OCI-LY7 (cell line): ENCODE measurements at regions not wholly inside any gene's neighbourhood (a gene's known extent, or its start where the extent isn't known, plus 50 kb on each side); places are given as distances from the start of the nearest gene placed in this dataset.

Experiments
- BruUV-seq: library from RNA; stranded (reverse); fragments of 400-500 nt; replicated peaks from 2 replicates; lab custom pipeline; 2021; lab: Mats Ljungman, UMichigan
- CTCF ChIA-PET: fragments of 300-600 bp; sonication (Branson Sonifier 250); formaldehyde crosslinking; loops from one replicate; lab custom pipeline; 2022; ENCODE audit warnings: antibody characterized with exemption; ENCODE audit not compliant: unreplicated experiment; lab: Charles Lee
- POLR2A ChIA-PET: fragments of 300-600 bp; sonication (Branson Sonifier 250); formaldehyde crosslinking; loops from one replicate; lab custom pipeline; 2022; ENCODE audit warnings: antibody characterized with exemption; lab: Charles Lee
- DNase-seq: peaks from one replicate; pipeline ENCODE4 v3.0.0-alpha.2; 2015; ENCODE audit warnings: low spot score
- H2AFZ ChIP-seq: fragments of 200-600 bp; sonication (generic), shearing (Covaris generic); 2 replicates; pipeline ENCODE4 v1.6.1; 2014; ENCODE audit warnings: mild to moderate bottlenecking, antibody characterized with exemption, low read length, moderate library complexity
- H3K27ac ChIP-seq: fragments of 200-600 bp; sonication (generic); 2 replicates; pipeline ENCODE4 v1.5.1; 2014; ENCODE audit warnings: mixed run types, low read depth, mild to moderate bottlenecking, moderate library complexity, low read length, inconsistent platforms; ENCODE audit not compliant: poor library complexity, severe bottlenecking
- H3K36me3 ChIP-seq: fragments of 200-600 bp; sonication (generic); 2 replicates; pipeline ENCODE4 v1.6.1; 2014; ENCODE audit warnings: mild to moderate bottlenecking, antibody characterized with exemption, low read length, moderate library complexity, mixed read lengths; ENCODE audit not compliant: insufficient read depth
- H3K4me1 ChIP-seq: fragments of 200-600 bp; sonication (generic); 2 replicates; pipeline ENCODE4 v1.5.1; 2014; ENCODE audit warnings: mild to moderate bottlenecking, low read length; ENCODE audit not compliant: insufficient read depth, poor library complexity, severe bottlenecking
- H3K4me2 ChIP-seq: fragments of 200-600 bp; sonication (generic); 2 replicates; pipeline ENCODE4 v1.6.1; 2014; ENCODE audit warnings: mild to moderate bottlenecking, low read length
- H3K4me3 ChIP-seq: fragments of 200-600 bp; sonication (generic); 2 replicates; pipeline ENCODE4 v1.5.1; 2014; ENCODE audit warnings: mild to moderate bottlenecking, low read depth, low read length; ENCODE audit not compliant: poor library complexity, severe bottlenecking
- H3K79me2 ChIP-seq: fragments of 200-600 bp; sonication (generic); 2 replicates; pipeline ENCODE4 v1.6.1; 2016; ENCODE audit warnings: low read depth, mild to moderate bottlenecking, low read length, moderate library complexity, mixed read lengths; ENCODE audit not compliant: insufficient read depth
- H3K9me2 ChIP-seq: fragments of 200-600 bp; sonication (generic); 2 replicates; pipeline ENCODE4 v1.6.1; 2016; ENCODE audit warnings: mild to moderate bottlenecking, low read length, mixed read lengths; ENCODE audit not compliant: insufficient read depth
- H3K9me3 ChIP-seq: fragments of 200-600 bp; sonication (generic); 2 replicates; pipeline ENCODE4 v1.6.1; 2014; ENCODE audit warnings: mild to moderate bottlenecking, mixed run types, low read length, mixed read lengths
- H4K20me1 ChIP-seq: fragments of 200-600 bp; sonication (generic); 2 replicates; pipeline ENCODE4 v1.6.1; 2014; ENCODE audit warnings: mild to moderate bottlenecking, antibody characterized with exemption, low read length, moderate library complexity, mixed read lengths; ENCODE audit not compliant: insufficient read depth
- CTCF ChIP-seq: fragments of 200-600 bp; sonication (generic); conservative IDR thresholded peaks from 2 replicates; pipeline ENCODE4 v1.5.1; 2014; ENCODE audit warnings: mild to moderate bottlenecking, antibody characterized with exemption, low read length, moderate library complexity, mixed read lengths
- EZH2phosphoT487 ChIP-seq: fragments of 200-600 bp; sonication (generic); IDR thresholded peaks from 2 replicates; pipeline ENCODE4 v1.6.1; 2018; ENCODE audit warnings: low read depth, borderline replicate concordance, mild to moderate bottlenecking, mixed run types, antibody characterized with exemption, low read length, moderate library complexity, mixed read lengths
- intact Hi-C: fragments of 100-400 bp; cut with micrococcal nuclease; formaldehyde crosslinking; loops from one replicate; pipeline ENCODE4 v1.10.0; 2022; ENCODE audit not compliant: unreplicated experiment

- Histone ChIP-seq H3K9me3 (no peaks in the 10 kb centered on the region), H3K36me3 (no peaks in the 10 kb centered on the region), H3K4me3 (no peak overlapping the region), H2AFZ (no peak overlapping the region), H3K79me2 (no peaks in the 10 kb centered on the region), H3K4me2 (no peak overlapping the region), H3K27ac (no peak overlapping the region), H3K4me1 (no peaks in the 10 kb centered on the region), H3K9me2 (no peaks in the 10 kb centered on the region), H4K20me1 (no peaks in the 10 kb centered on the region)
- POLR2A ChIA-PET, result interaction anchor here (0.9 kb wide), 1 partner anchor 49 kb away, joined by 3 read pairs; no protein-coding TSS in a partner anchor
- intact Hi-C loops, result no loop called here
- CTCF ChIA-PET, result no interaction called here
- peak; percentile 42 for TF ChIP-seq CTCF
- no peak for TF ChIP-seq EZH2phosphoT487
- no TSS peak for BruUV-seq
- peak; percentile 1 for DNase-seq
These were observed 1596.5 kb upstream of the LRRTM1 start for GRCh38 chr2:81901017-81901416.

- BruUV-seq, result no TSS peak
These were observed 1591.2 kb upstream of the LRRTM1 start for GRCh38 chr2:81895620-81896250.

More at GRCh38 chr2:81895620-81896250, 1591.2 kb upstream of the LRRTM1 start:
- no peak overlapping the region for H3K27ac ChIP-seq
- no peak for DNase-seq
- ChIA-PET POLR2A (no interaction called here), CTCF (no interaction called here)
- H3K4me2 ChIP-seq, result no peak overlapping the region
- no peak overlapping the region for H3K4me3 ChIP-seq
- intact Hi-C loops, result no loop called here
- no peak overlapping the region for H2AFZ ChIP-seq
- H3K9me3 ChIP-seq, result no peaks in the 10 kb centered on the region
- H3K9me2 ChIP-seq, result no peaks in the 10 kb centered on the region
- H3K4me1 ChIP-seq, result no peaks in the 10 kb centered on the region
- H3K36me3 ChIP-seq, result no peaks in the 10 kb centered on the region
- TF ChIP-seq CTCF, result no peak
- TF ChIP-seq EZH2phosphoT487, result no peak
- H4K20me1 ChIP-seq, result no peaks in the 10 kb centered on the region
- H3K79me2 ChIP-seq, result no peaks in the 10 kb centered on the region
